ENCODE measurements at regions not wholly inside any gene's neighbourhood (a gene's known extent, or its start where the extent isn't known, plus 50 kb on each side); places are given as distances from the start of the nearest gene placed in this dataset.

DNA sequence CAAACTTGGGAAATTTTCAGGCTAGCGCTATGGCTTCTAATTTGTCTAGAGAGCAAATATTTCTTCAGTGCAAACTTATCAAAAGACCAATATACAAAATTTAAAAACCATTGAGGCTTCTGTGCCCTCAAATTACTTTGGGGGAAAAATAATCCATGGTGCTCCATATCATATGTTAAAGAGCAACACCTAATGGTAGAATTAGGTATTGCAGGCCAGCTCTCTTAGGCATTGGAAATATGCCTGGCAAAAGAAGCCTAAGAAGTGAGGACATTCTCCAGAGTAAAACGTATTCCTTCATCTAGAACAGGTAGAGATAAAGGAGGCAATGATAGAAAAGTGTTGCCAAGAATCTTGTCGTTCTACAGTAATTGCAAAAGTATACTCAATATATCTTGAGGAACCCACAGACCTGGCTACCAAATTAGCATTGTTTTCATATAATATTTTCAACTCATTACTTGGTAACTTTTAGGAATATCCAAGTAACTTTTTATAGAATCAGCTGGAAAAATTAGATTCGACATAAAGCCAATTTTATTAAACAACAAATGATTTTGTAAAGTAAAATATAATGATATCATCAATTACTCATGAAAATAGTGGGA lies 401.1 kb downstream of the BCL11A start:
- no peak for DNase-seq

DNA sequence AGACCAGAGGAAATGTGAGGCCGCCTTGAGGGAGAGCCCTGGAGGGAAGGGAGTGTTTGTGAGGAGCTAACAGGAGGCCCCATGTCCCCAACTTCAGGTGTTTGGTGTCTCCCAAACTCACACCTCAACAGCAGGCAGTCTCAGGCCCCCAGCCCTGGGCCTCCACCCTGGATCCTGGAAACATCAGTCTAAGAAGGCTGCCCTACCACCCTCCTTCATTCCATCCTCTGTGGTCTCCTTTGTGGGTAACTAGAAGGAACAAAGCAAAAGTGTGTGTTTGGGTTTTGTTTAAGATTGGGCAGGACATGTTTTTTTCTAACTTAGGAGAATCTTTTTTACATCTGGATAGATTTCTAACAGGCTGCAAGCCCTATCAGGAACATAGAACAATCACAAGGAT lies 404.3 kb downstream of the BCL11A start:
- DNase-seq: no peak

DNA sequence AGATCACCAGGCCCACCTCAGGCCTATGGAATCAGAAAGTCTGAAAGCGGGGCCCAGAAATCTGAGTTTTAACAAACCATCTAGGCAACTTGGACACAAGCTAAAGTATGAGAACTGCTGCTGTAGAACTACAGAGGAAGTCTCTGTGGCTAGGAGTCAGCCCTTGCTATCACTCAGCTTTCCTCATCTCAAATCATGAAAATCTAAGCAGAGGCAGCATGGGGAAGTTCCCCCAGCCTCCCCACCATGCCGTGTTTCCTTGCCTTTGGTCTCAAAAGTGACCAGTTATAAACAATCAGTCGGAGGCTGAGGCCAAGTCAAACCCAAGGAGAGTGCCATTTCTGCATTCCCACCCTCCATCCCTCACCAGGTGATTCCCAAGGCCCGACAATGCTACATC lies 404.7 kb downstream of the BCL11A start:
- no peak for DNase-seq

DNA sequence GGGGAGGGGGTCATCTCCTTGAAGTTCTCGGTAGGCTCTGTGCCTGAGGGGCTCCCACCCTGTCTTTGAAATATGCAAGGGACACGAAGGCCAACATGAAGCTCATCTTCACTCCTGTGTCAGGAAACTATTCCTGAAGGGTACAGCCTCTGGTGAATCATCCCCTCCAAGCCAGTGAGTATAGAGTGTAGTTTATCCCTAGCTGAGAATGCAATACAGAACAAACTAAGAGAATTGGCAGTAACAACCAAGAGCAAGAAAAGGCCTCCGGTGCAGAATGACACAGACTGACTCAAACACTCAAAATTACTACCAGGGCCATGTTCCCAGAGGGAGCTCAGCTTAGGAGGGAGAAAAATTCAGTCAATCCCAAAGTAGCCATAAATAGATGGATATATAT lies 413.3 kb downstream of the BCL11A start:
- DNase-seq: no peak

DNA sequence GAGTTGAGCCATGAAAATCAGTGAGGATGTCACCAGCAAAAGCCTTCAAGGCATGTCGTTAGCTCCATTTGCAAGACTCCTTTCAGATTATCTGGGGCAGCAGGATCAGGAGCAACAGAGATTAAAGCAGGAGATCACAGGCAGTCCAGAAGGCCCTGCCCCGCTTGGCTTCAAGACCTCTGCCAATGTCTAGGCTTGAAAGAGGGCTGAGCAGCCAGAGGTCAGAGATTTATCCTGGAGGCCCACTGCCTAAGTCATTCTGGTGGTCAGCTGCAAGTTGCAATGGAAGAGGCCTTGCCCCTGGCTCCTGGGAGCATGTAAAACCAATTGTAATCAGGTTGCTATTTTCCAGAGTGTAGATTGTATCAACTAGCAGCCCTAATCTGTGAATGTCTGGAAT lies 416.5 kb downstream of the BCL11A start:
- DNase-seq: no peak

DNA sequence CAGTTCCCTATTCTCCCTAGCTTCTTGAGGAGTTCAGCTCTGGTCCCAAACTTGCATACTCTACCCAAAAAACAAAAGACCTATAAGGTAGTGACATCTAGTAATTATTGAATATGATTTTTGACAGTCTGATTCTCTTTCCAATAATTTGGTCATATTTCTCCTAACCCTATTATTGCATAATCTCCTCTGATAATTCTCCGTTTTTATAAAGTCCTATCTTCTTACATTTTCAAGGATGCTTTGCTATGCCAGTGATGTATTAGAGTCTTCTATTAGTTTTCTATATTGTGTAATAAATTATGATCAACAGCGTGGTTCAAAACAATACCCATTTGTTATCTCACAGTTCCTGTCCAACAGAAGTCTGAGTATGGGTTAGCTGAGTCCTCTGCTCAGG lies 426.3 kb downstream of the BCL11A start:
- no peak for DNase-seq

DNA sequence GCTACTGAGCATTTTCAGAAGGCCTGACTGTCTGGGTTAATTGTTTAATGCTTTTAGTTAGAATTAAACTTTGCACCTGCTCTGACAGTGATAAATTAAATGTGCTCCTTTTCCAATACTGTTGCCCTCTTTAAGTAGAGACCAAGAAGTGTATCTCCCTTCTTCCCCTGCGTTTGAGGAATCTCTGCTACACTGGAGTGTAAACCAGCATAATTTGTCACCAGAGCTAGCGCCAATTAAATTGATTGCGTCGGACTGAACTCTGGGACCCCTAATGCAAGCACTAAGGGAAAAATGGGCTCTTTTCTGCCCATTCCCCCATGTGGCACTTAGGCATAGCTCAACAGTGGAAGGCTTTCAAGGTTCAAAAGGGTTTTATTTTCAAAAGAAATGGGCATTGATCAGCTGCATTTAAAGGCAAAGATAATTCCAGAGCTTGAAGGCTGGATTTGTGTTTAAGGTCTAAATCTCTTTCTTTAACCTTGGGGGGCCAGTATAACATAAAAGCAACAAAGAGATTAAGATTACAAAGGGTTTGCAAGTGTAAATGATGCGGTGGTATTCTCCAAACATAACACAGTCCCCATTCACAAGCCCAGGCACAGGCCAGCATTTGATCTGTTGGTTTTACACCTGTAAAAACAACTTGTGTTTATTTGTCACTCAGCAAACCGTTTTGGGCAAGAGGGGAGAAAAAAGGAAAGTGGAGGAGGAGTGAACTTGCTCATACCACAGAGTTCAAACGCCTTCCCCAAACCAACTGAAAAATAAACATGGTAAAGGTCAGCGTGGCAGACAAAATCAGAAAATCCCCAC lies 427.6 kb downstream of the BCL11A start:
- DNase-seq: no peak

DNA sequence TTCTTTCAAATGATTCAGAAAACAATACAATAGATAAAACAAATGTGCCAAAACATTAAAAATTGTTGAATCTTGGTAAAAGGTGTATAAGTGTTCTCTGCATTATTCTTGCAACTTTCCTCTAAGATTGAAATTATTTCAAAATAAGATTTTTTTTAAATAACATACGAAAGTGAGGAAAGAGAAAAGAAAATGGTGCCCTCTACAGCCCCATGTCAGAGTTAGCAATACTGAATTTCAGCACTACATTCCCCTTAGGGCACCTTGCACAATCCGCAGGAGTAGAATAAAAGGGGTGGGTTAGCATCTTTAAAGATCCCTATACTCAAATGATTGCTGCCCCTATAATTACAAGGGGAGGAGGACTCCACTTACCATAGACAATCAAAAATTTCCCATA lies 433.7 kb downstream of the BCL11A start:
- no peak for DNase-seq

DNA sequence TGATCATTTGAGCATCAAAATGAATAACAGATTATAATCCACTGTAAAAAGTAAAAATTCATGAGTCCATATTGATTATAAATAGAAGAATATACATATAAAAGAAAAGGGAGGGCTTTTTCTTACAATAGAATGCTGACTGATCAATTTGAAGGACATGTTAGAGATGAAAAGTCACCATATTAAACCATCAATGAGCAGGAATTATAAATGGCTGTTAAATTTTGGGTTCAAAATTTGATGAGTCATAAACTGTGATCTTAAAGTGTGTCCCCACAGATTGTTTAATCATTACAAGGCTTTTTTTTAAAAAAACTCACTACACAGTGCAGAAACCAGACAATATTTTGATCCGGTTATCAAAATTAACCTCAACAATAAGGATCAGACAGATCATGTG lies 434.5 kb downstream of the BCL11A start:
- no peak for DNase-seq

DNA sequence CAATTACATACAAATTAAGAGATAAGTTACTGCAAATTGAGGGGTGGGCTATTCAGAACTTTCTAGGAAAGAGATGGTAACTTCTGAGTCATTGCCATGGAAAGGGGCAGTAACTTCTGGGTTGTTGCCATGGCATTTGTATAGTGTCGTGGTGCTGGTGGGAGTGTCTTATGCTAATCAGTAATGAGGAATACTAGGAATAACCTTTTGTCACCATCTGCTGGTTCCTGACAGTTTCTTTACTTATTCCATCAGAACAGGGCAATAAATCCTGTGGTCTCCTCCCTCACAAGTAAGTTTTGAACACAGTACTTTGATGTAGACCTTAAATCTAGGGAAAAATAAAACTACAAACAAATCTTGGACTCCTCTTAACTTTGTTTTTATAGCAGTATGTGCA lies 435.4 kb downstream of the BCL11A start:
- no peak for DNase-seq

DNA sequence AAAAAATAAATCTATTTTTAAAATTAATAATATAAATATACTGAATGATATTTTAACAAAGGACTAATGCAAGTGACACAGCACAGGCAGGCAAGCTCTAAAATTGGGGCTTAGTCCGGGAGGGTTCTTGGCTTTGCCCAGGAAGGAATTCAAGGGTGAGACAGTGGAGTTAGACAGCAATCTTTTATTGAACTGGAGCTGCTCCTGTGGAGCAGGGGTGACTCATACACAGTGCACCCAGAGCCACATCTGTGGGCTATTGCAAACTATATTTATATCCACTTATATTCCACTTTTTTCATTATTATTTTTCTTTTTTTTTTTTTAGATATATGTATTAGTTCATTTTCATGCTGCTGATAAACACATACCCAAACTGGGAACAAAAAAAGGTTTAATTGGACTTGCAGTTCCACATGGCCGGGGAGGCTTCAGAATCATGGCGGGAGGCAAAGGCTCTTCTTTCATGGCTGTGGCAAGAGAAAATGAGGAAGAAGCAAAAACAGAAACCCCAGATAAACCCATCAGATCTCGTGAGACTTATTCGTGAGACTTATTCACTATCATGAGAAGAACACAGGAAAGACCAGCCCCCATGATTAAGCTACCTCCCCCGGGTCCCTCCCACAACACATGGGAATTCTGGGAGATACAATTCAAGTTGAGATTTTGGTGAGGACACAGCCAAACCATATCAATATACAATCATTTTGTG lies 437.1 kb downstream of the BCL11A start:
- no peak for DNase-seq

DNA sequence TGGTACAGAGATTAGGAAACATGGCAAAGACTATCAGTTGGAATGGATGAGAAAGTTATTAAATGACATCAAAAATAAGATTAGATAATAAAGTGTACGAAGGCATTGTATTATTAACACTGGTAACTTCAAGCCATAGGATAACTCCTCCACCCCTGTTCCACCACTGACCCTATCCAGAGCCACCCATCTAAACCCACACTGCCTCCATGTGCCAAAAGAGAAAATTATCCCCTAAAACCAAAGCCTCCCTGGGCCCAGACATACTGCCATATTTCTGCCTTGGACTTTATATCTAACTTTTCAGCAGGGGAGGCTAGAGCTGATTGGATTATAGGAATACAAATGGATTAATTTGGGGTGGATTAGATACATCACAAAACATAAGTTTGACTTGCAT lies 443.7 kb downstream of the BCL11A start:
- DNase-seq: no peak

DNA sequence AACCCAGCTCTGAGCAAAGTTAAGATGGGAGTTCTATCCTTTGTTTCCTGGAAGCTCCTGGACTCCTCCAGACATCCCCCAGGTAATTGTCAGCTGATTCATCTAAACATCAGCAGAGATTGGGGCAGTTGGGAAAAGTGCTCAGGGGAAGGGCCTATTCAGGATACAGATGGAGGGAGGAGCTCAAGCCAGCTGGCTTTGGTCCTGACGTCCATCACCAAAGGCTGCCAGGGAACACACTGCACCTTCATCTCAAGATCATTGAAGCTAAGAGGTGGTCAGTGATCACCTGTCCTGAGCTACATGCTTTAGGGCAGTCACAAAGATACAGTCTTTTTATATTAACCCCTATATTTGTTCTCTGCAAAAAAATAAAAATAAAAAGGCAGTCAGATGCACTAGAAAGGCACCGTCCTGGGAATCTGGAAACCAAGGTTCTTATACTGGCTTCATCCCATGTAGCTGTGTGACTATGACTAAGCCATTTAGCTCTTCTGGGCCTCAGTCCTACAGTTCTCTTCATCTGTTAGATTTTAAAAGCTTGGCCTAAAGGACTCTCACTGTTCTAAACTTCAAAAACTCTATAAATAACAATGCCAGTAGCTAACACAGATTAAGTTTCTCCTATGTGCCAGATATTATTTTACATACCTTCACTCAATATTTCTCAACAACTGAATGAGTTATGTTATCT lies 446.5 kb downstream of the BCL11A start:
- DNase-seq: no peak

DNA sequence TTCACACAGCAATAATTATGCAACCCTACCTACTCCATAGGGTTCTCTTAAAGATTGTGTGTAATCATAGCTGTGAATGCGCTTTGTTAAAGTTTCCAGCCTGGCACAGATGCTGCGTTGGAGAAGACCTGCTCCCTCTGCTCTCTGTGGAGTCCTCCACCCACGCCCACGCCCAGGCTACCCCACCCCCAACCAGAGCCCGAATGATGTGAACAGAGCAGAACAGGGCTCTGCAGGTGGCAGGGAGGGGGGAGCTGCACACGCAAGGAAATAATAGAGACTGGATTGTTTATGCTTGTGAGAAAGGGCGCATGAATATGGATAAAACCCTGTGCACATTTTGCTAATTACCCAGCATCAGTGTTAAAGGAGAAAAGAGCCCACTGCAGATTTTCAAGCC lies 447.5 kb downstream of the BCL11A start:
- no peak for DNase-seq

DNA sequence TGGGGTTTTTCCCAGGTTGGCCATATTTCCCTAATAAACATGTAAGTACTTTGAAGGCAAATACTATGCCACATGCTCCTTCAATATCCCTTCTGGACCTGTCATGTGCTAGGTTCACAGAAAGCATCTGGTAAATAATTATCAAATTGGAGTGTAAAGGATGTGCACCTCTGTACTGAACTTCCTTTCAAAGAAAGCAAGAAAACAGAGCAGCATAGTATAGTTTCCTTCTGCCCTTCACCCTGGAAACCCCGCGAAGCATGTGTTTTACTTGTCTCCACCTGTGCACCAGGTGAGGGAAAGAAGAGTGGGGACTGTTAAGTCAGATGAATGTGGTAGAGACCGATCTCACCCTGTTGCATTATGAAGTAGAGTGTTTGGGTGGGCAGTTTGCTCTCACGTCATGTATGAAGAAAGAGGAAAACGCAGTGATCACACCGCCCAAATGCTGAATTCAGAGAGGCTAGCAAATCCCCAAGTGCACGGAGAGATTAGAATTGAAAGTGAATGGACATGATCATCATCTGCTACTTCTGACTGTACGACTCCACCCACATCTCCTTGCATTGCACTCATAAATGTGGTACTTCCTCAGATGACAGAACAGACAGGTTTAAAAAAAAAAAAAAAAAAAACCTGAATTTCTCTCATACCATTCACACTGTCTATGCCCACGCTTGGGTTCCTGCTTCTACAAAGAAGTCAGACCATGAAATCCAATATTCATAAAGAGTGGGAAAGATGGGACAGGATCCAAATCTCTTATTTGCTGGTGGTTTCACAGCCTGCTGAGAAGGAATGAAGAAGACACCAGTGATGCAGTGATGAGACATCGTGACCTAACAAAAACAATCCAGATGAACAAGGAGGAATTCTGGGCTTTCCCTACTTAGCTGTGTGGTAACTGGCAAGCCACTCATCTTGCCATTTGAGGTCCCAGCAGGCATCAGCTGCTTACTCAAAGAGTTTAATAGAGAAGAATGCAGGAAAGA lies 448.6 kb downstream of the BCL11A start:
- no peak for DNase-seq

DNA sequence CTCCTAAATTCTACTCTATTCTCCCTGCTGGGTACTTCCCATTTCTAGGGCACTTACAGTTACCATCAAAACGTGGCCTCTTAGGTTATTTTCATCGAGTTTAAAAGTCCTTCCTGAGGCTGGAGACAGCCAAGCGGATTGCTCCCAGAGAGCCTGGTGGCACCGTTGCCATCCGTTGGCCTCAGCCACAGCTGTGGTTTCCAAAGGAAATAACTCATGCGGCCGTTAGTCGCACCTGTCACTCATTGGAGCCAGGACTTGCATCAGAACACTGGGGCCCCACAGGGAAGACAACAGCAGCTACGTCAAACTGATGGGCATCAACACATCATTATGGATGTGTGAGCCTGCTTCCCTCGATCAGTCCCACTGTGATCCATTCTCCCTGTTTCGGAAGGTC lies 453.4 kb downstream of the BCL11A start:
- no peak for DNase-seq

DNA sequence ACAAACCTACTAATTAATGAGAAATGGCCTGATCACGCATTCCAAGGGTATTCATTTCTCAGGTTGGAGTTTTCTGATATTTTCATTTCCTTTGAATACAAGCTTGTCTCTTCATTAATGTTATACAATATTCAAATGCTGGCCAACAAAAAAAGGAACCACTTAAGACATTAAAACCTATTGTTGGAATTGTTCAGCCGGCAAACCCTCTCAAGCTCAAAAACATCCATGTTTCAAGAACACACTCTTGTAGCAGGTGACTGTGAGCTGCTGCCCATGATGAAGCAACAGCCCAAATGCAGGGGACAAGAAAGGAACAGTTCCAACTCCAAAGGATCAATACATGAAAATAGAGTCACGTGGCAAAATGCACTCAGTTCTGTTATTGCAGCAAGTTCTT lies 454.5 kb downstream of the BCL11A start:
- no peak for DNase-seq

DNA sequence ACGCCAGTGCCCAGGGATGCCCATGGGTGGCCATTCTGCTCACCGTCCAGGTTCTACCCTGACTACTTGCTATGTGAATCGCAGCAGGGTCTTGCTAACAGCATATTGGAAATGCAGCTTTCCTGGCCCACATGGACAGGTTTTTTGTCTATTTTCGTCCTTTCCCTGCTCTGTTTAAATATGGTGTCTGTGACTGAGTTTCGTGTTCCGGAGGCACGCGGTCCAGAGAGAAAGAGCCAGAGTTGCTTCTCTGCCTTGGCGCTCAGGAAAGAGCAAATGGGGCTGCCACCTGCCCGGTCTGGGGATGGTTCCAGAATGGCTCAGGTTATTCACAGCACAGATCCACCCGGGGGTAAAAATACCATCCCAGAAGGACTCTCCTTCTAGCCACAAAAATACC lies 456.2 kb downstream of the BCL11A start:
- DNase-seq: no peak

DNA sequence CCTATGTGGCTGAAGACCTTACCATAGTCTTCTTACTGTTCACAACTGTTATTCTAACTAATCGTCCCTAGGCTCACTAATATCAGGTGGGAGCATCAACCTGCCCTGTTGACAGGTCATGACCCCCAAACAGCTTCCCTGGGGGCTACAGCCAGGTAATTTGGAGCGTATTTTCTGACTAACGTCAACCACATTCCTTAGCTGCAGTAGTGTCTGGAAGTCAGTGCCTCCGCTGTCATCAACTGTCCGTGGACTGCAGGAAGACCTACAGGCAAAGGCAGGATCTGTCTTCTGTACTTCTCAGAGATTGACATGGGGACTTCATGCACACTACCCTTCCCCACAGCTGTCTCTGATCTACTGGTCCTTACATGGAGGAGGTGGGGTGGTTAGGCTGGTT lies 456.9 kb downstream of the BCL11A start:
- DNase-seq: no peak

DNA sequence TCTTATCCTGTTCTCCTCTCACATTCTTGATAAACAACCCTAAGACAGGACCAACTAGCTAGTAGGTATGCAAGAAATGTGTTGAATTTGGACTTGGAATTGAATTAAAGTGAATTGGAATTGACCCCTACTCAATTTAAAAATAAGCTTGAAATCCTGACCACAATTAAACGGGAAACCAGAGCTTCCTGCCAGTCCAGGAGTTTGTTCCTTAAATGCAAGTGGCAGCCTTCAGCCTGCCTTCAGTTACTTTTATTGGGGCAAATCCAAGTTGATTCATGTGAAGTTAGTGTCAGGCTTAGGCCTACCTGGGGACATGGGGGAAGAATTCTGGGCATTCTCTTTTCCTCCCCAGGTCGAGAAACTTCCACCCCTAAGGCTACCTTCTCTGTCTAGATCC lies 457.6 kb downstream of the BCL11A start:
- no peak for DNase-seq

DNA sequence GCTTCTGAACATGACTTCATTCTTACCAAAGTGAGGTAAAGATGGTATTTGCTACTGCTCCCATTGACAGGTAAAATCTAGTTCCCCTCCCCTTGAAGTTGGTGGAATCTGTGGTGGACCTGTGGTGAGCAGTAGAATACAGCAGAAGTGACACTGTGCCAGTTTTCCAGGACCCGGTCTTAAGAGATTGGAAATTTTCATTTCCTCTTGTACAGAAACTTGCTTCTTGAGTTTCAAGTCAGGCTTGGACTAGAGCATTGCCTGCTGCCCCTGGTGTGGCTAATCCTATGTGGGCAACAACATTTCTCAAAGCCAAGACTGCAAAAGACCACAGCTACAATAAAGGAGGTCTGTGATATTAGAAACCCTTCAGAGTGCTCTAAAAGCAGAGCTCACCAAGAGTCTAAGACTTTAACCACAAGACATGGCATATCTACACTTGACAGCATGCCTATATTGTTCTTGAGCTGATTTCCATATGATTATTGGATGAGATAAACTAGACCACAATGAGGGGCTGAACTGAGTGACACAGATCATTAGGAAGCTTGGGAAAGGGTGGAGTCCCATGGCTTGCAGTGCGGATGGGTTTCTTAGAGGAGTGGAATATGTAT lies 458.1 kb downstream of the BCL11A start:
- DNase-seq: no peak

DNA sequence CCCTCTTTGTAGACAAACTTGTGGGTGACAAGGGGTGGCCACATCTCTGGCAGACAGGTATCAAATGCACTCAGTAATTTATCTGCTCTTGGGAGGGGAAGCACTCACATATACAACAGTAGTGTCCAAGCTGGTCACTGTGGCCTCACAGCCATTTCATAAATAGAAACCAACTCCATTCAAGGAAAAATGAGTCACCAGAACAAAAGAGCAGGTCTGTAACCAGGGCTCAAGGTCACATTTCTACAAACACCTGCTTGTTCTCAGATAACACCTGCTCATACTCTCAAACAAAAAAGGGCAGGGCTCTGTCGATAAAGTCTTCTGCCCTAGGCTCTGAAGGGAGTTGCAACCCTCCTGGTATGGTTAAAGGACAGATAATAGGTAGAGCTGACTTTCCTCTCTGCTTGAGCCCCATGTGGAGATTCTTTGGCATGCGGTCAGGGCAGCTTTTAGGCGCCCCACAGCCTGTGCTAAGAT lies 459.0 kb downstream of the BCL11A start:
- peak; percentile 92 for DNase-seq

Measured in DMS153 (cell line).